H1 (cell line): ENCODE measurements at regions not wholly inside any gene's neighbourhood (a gene's known extent, or its start where the extent isn't known, plus 50 kb on each side); places are given as distances from the start of the nearest gene placed in this dataset.

Experiments used
- CREB1 ChIP-seq: IDR thresholded peaks from 2 replicates; pipeline ENCODE4 v1.6.1; 2012; ENCODE audit warnings: inconsistent platforms
- CTCF ChIP-seq, 3 experiments: IDR thresholded peaks; 1 replicate in 2 of 3; 2 replicates in 1 of 3; pipeline versions ENCODE4 v1.5.1 to v1.6.1; 2011; ENCODE audit warnings: low read length in 3 of 3, mild to moderate bottlenecking in 3 of 3, inconsistent platforms in 2 of 3, low read depth in 1 of 3, moderate library complexity in 1 of 3; ENCODE audit not compliant: insufficient read depth in 1 of 3; ENCODE audit errors: control extremely low read depth in 1 of 3
- E2F6 ChIP-seq: IDR thresholded peaks from 2 replicates; pipeline ENCODE4 v1.6.1; 2012; ENCODE audit warnings: inconsistent platforms
- JUN ChIP-seq: IDR thresholded peaks from 2 replicates; pipeline ENCODE4 v1.6.1; 2011; ENCODE audit warnings: low read depth, mild to moderate bottlenecking, improper control_type of control experiment, low read length
- JUND ChIP-seq: IDR thresholded peaks from 2 replicates; pipeline ENCODE4 v1.6.1; 2011; ENCODE audit warnings: mild to moderate bottlenecking, improper control_type of control experiment, low read length
- POLR2AphosphoS5 ChIP-seq: IDR thresholded peaks from 2 replicates; pipeline ENCODE4 v1.6.1; 2011; ENCODE audit warnings: low read depth, low read length
- SIN3A ChIP-seq, 2 experiments: IDR thresholded peaks in 1 of 2; conservative IDR thresholded peaks in 1 of 2; 2 replicates each; pipeline ENCODE4 v1.6.1; 2011 to 2012; ENCODE audit warnings: low read length in 2 of 2, improper control_type of control experiment in 1 of 2, low read depth in 1 of 2, mild to moderate bottlenecking in 1 of 2
- SRF ChIP-seq: IDR thresholded peaks from 2 replicates; pipeline ENCODE4 v1.6.1; 2011; ENCODE audit warnings: mild to moderate bottlenecking, low read depth, low read length, moderate library complexity
- USF2 ChIP-seq: IDR thresholded peaks from 2 replicates; pipeline ENCODE4 v1.6.1; 2011; ENCODE audit warnings: low read length, improper control_type of control experiment
- ZNF274 ChIP-seq: IDR thresholded peaks from 2 replicates; pipeline ENCODE4 v1.7.0; 2012; ENCODE audit warnings: low read length, borderline replicate concordance; ENCODE audit errors: extremely low read depth

GRCh38 chr3:87957575-87957974 lies 101.2 kb downstream of the CGGBP1 start:
- TF ChIP-seq POLR2AphosphoS5 (no peak), JUN (no peak), USF2 (no peak), CTCF (IDR thresholded peaks at IDR 0.05; ENCODE audit: control extremely low read depth in 1 of 3, insufficient read depth in 1 of 3, low read depth in 1 of 3, low read length in 3 of 3) (no peak), SRF (no peak), SIN3A (conservative IDR thresholded peaks at IDR 0.05 in 1 of 2, IDR thresholded peaks at IDR 0.05 in 1 of 2; ENCODE audit: low read depth in 1 of 2, low read length in 2 of 2) (no peak), E2F6 (no peak), CREB1 (no peak), JUND (no peak), ZNF274 (no peak)
